Stomach (tissue), 8 donors: ENCODE measurements at regions not wholly inside any gene's neighbourhood (a gene's known extent, or its start where the extent isn't known, plus 50 kb on each side); places are given as distances from the start of the nearest gene placed in this dataset.

Experiments
- DNase-seq, 2 donors: peaks; one replicate each; pipeline versions ENCODE4 v3.0.0 to v3.0.0-alpha.2; 2013 to 2019
- H3K27ac ChIP-seq, 5 donors: fragments of 200-600 bp in 4 of 5; sonication (generic) in 4 of 5; one replicate each; pipeline ENCODE4 v1.5.1; 2013 to 2019; ENCODE audit warnings: mild to moderate bottlenecking in 1 of 5, moderate library complexity in 1 of 5
- H3K27me3 ChIP-seq, 3 donors: fragments of 200-600 bp; sonication (generic); one replicate each; pipeline ENCODE4 v1.5.1; 2017 to 2019; ENCODE audit warnings: mixed run types in 1 of 3
- H3K36me3 ChIP-seq, 4 donors: fragments of 200-600 bp; sonication (generic); 1 replicate in 3 of 4; 2 replicates in 1 of 4; pipeline ENCODE4 v1.5.1; 2016 to 2019
- H3K4me1 ChIP-seq, 4 donors: fragments of 200-600 bp; sonication (generic); one replicate each; pipeline ENCODE4 v1.5.1; 2016 to 2019
- H3K4me3 ChIP-seq, 4 donors: fragments of 200-600 bp; sonication (generic) in 3 of 4; one replicate each; pipeline ENCODE4 v1.5.1; 2016 to 2019; ENCODE audit warnings: mild to moderate bottlenecking in 1 of 4
- H3K9me3 ChIP-seq, 4 donors: fragments of 200-600 bp; sonication (generic); one replicate each; pipeline ENCODE4 v1.5.1; 2016 to 2019
- CTCF ChIP-seq, 7 experiments: fragments of 450-650 bp in 4 of 7; fragments of 200-600 bp in 3 of 7; sonication (generic) in 3 of 7; IDR thresholded peaks; one replicate each; pipeline ENCODE4 v1.5.1; 2016 to 2019; ENCODE audit warnings: antibody characterized with exemption in 7 of 7, control low read depth in 2 of 7, mild to moderate bottlenecking in 1 of 7
- EP300 ChIP-seq: sonication (generic); formaldehyde crosslinking; IDR thresholded peaks from one replicate; pipeline ENCODE4 v1.6.1; 2017; ENCODE audit warnings: antibody characterized with exemption
- POLR2A ChIP-seq, 4 donors: fragments of 450-650 bp; IDR thresholded peaks; one replicate each; pipeline ENCODE4 v1.6.1; 2016; ENCODE audit warnings: antibody characterized with exemption in 4 of 4, control low read depth in 2 of 4, mild to moderate bottlenecking in 1 of 4, moderate library complexity in 1 of 4
- POLR2AphosphoS5 ChIP-seq, 3 donors: sonication (generic); formaldehyde crosslinking; IDR thresholded peaks; one replicate each; pipeline ENCODE4 v1.6.1; 2016; ENCODE audit warnings: antibody characterized with exemption in 3 of 3
- WGBS, 5 donors: extraction: QIAGEN DNeasy Blood & Tissue Kit in 3 of 5; methylation state at CpG; one replicate each; pipeline versions ENCODE4 v1.1.5 to v1.1.7; 2013 to 2018; 5-methylcytosine and 5-hydroxymethylcytosine counted together
- intact Hi-C: fragments of 100-400 bp; cut with DNase I; formaldehyde crosslinking; loops from one replicate; pipeline ENCODE4 v1.15.1; 2023; ENCODE audit warnings: low total_unique reads
- donor health status: healthy with polysubstance abuse.
- donor health status: Bipolar disorder and iron deficiency.
- donor health status: healthy.

- Histone ChIP-seq H3K36me3 (no peaks in the 10 kb centered on the region), H3K9me3 (peaks cover 0 to 48% (median 27%) of the 10 kb centered on the region in 4 donors), H3K27me3 (no peaks in the 10 kb centered on the region), H3K4me1 (no peaks in the 10 kb centered on the region), H3K27ac (no peak overlapping the region), H3K4me3 (no peak overlapping the region)
- WGBS, 5 donors: 35 to 72% (median 45%) methylated on average over 2 of the region's 2 CpGs
- DNase-seq: no peak
- TF ChIP-seq POLR2A (IDR thresholded peaks at IDR 0.05) (no peak), CTCF (IDR thresholded peaks at IDR 0.05) (no peak), POLR2AphosphoS5 (IDR thresholded peaks at IDR 0.05) (no peak), EP300 (no peak)
- intact Hi-C loops: no loop called here
Measured at GRCh38 chr7:63008366-63008765, 990.3 kb upstream of the ZNF722 start.

GRCh38 chr7:63009771-63010170, 988.9 kb upstream of the ZNF722 start:
- TF ChIP-seq POLR2AphosphoS5 (IDR thresholded peaks at IDR 0.05): no peak
- no peak for TF ChIP-seq POLR2A (IDR thresholded peaks at IDR 0.05)
- no peak for TF ChIP-seq CTCF (IDR thresholded peaks at IDR 0.05)
- no peak for TF ChIP-seq EP300
- peaks cover 0 to 62% (median 39%) of the 10 kb centered on the region in 4 donors for H3K9me3 ChIP-seq
- no peaks in the 10 kb centered on the region for H3K4me1 ChIP-seq
- intact Hi-C loops: no loop called here
- H3K36me3 ChIP-seq: no peaks in the 10 kb centered on the region
- WGBS, 5 donors: 75 to 83% (median 79%) methylated on average over 7 of the region's 7 CpGs
- no peak overlapping the region for H3K27ac ChIP-seq
- DNase-seq: no peak
- H3K27me3 ChIP-seq: no peaks in the 10 kb centered on the region
- H3K4me3 ChIP-seq: no peak overlapping the region

- peaks cover 0 to 82% (median 57%) of the 10 kb centered on the region in 4 donors for H3K9me3 ChIP-seq
Measured at GRCh38 chr7:63012633-63013183, 985.9 kb upstream of the ZNF722 start.

GRCh38 chr7:63014792-63015191, 983.9 kb upstream of the ZNF722 start:
- H3K9me3 ChIP-seq: peaks cover 0 to 90% (median 58%) of the 10 kb centered on the region in 4 donors
- no peaks in the 10 kb centered on the region for H3K4me1 ChIP-seq
- DNase-seq: no peak
- H3K36me3 ChIP-seq: no peaks in the 10 kb centered on the region
- TF ChIP-seq POLR2AphosphoS5 (IDR thresholded peaks at IDR 0.05) (no peak), CTCF (IDR thresholded peaks at IDR 0.05) (no peak), POLR2A (IDR thresholded peaks at IDR 0.05) (no peak), EP300 (no peak)
- no peak overlapping the region for H3K4me3 ChIP-seq
- H3K27ac ChIP-seq: no peak overlapping the region
- H3K27me3 ChIP-seq: no peaks in the 10 kb centered on the region
- intact Hi-C loops: no loop called here
- 79 to 85% (median 82%) methylated on average over 8 of the region's 8 CpGs for WGBS, 5 donors

More at GRCh38 chr7:63012633-63013183, 985.9 kb upstream of the ZNF722 start:
- 40 to 55% (median 51%) methylated on average over 6 of the region's 6 CpGs for WGBS, 5 donors
- Histone ChIP-seq H3K4me3 (no peak overlapping the region), H3K4me1 (no peaks in the 10 kb centered on the region), H3K27me3 (no peaks in the 10 kb centered on the region), H3K36me3 (no peaks in the 10 kb centered on the region), H3K27ac (no peak overlapping the region)
- peak in 1 of 2 donors; percentile 31 for DNase-seq
- TF ChIP-seq POLR2AphosphoS5 (IDR thresholded peaks at IDR 0.05): no peak
- no peak for TF ChIP-seq POLR2A (IDR thresholded peaks at IDR 0.05)
- no peak for TF ChIP-seq EP300
- no peak for TF ChIP-seq CTCF (IDR thresholded peaks at IDR 0.05)
- intact Hi-C loops: no loop called here
